ENCODE measurements at regions not wholly inside any gene's neighbourhood (a gene's known extent, or its start where the extent isn't known, plus 50 kb on each side); places are given as distances from the start of the nearest gene placed in this dataset.
A peak's percentile ranks its signal among the peaks of the same experiment; 100 is the strongest.

DNA sequence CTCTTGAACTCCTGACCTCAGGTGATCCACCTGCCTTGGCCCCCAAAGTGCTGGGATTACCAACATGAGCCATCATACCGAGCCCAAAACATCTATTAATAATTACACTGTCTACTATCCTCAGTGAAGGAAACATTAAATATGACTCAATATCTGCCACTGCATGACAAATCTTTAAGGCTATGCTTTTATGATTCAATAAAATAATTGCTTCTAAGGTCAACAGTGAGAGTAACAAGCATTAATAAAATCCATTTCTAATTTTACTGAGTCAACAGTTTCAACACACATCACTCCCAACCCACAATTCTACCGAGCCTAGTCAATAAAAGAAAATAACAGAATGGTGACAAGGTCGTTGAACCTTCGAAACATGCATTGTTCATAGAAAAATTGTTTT, 125.5 kb upstream of the CHRM3 start:
- Histone ChIP-seq H3K4me3 (replicated peaks in 1 of 3) (no peak overlapping the region), H3K4me1 (no peaks in the 10 kb centered on the region), H3K36me3 (no peaks in the 10 kb centered on the region), H3K9me3 (no peaks in the 10 kb centered on the region), H3K27me3 (no peaks in the 10 kb centered on the region), H3K27ac (no peak overlapping the region)
- no peak for DNase-seq
- TF ChIP-seq CTCF (IDR thresholded peaks at IDR 0.05) (no peak), POLR2A (IDR thresholded peaks at IDR 0.05) (no peak)
- 91 to 93% methylated on average over 4 of the region's 4 CpGs for WGBS, 2 donors
- intact Hi-C loops (cut with DNase I) = no loop called here

- intact Hi-C loops (cut with DNase I) = no loop called here
These were observed 130.7 kb upstream of the CHRM3 start for GRCh38 chr1:239255628-239256160.

DNA sequence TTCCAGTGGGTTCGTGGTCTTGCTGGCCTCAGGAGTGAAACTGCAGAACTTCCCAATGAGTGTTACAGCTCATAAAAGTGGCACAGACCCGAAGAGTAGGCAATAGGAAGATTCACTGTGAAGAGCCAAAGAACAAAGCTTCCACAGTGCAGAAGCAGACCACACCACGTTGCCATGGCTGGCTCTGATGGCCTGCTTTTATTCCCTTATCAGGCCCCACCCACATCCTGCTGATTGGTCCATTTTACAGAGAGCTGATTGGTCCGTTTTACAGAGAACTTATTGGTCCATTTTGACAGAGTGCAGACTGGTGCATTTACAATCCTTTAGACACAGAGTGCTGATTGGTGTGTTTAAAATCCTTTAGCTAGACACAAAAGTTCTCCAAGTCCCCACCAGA, 131.4 kb upstream of the CHRM3 start:
- DNase-seq = no peak
- TF ChIP-seq CTCF (IDR thresholded peaks at IDR 0.05) (no peak), POLR2A (IDR thresholded peaks at IDR 0.05) (no peak)
- Histone ChIP-seq H3K4me1 (no peaks in the 10 kb centered on the region), H3K27ac (no peak overlapping the region), H3K4me3 (replicated peaks in 1 of 3) (no peak overlapping the region), H3K27me3 (no peaks in the 10 kb centered on the region), H3K36me3 (no peaks in the 10 kb centered on the region), H3K9me3 (no peaks in the 10 kb centered on the region)
- WGBS, 2 donors = 83 to 87% methylated on average over 4 of the region's 4 CpGs
- intact Hi-C loops (cut with DNase I) = no loop called here

More at GRCh38 chr1:239255628-239256160, 130.7 kb upstream of the CHRM3 start:
- Histone ChIP-seq H3K4me3 (replicated peaks in 1 of 3) (no peak overlapping the region), H3K4me1 (no peaks in the 10 kb centered on the region), H3K27me3 (no peaks in the 10 kb centered on the region), H3K9me3 (no peaks in the 10 kb centered on the region), H3K36me3 (no peaks in the 10 kb centered on the region), H3K27ac (no peak overlapping the region)
- TF ChIP-seq POLR2A (IDR thresholded peaks at IDR 0.05) = no peak
- no peak for TF ChIP-seq CTCF (IDR thresholded peaks at IDR 0.05)
- 94 to 95% methylated on average over 17 to 20 of the region's 22 CpGs for WGBS, 2 donors
- no peak for DNase-seq

DNA sequence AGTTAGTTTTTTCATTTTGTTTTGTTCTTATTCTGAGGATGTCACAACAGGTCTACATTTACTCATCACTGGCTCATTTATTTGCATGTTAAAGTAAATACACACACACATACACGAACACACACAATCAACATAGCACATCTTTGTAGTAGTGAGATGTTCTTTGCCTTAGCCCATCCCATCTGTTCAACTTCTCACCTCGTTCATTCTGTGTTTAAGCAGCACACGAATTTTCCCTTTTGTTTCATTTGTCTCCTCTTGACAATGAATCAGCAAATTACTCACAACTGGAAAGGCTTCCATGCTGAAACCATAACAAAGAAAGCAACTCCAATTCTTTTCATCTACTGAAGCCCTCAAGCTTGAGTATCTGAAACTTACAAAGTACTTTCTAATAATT, 133.3 kb upstream of the CHRM3 start:
- no peaks in the 10 kb centered on the region for H3K9me3 ChIP-seq
- no peaks in the 10 kb centered on the region for H3K27me3 ChIP-seq
- no peak for TF ChIP-seq POLR2A (IDR thresholded peaks at IDR 0.05)
- TF ChIP-seq CTCF (IDR thresholded peaks at IDR 0.05) = no peak
- no peak for DNase-seq
- no peak overlapping the region for H3K4me3 ChIP-seq (replicated peaks in 1 of 3)
- WGBS, 2 donors = 34 to 35% methylated on average over 3 of the region's 3 CpGs
- no peaks in the 10 kb centered on the region for H3K36me3 ChIP-seq
- intact Hi-C loops (cut with DNase I) = no loop called here
- no peak overlapping the region for H3K27ac ChIP-seq
- H3K4me1 ChIP-seq = no peaks in the 10 kb centered on the region

GRCh38 chr1:239250353-239251035, 135.9 kb upstream of the CHRM3 start:
- WGBS, 2 donors = 80 to 87% methylated on average over 5 of the region's 5 CpGs

More at GRCh38 chr1:239250353-239251035, 135.9 kb upstream of the CHRM3 start:
- Histone ChIP-seq H3K27me3 (no peaks in the 10 kb centered on the region), H3K27ac (no peak overlapping the region), H3K9me3 (no peaks in the 10 kb centered on the region), H3K4me1 (no peaks in the 10 kb centered on the region), H3K36me3 (no peaks in the 10 kb centered on the region), H3K4me3 (replicated peaks in 1 of 3) (no peak overlapping the region)
- peak in 1 of 2 donors; percentile 23 for DNase-seq
- intact Hi-C loops (cut with DNase I) = no loop called here
- TF ChIP-seq CTCF (IDR thresholded peaks at IDR 0.05) (no peak), POLR2A (IDR thresholded peaks at IDR 0.05) (no peak)
